SK-N-SH (cell line): ENCODE measurements at regions not wholly inside any gene's neighbourhood (a gene's known extent, or its start where the extent isn't known, plus 50 kb on each side); places are given as distances from the start of the nearest gene placed in this dataset.

ENCODE experiments used
- CTCF ChIA-PET: fragments of 300-600, 350-600 bp; formaldehyde crosslinking; extraction: SDS; loops from one replicate; lab custom pipeline; 2021; lab: Yijun Ruan, JAX
- POLR2A ChIA-PET: fragments of 350-600 bp; sonication (Branson Sonifier 250); formaldehyde crosslinking; extraction: SDS; loops from one replicate; lab custom pipeline; 2020; ENCODE audit warnings: antibody characterized with exemption, inconsistent platforms; lab: Yijun Ruan, JAX
- DNase-seq: peaks from one replicate; pipeline ENCODE4 v3.0.0; 2012
- H2AFZ ChIP-seq: fragments of 200-600 bp; sonication (generic); 2 replicates; pipeline ENCODE4 v1.8.1; 2016; ENCODE audit warnings: antibody characterized with exemption, mild to moderate bottlenecking, low read depth
- H3F3A ChIP-seq: fragments of 200-600 bp; sonication (generic); replicated peaks from 2 replicates; pipeline ENCODE3; 2016; ENCODE audit warnings: antibody characterized with exemption, mild to moderate bottlenecking; ENCODE audit not compliant: insufficient read depth
- H3K27ac ChIP-seq, 2 experiments: fragments of 200-500 bp in 1 of 2; fragments of 200-600 bp in 1 of 2; sonication (Bioruptor generic) in 1 of 2; sonication (generic), shearing (Covaris generic) in 1 of 2; 2 replicates each; pipeline versions ENCODE4 v1.5.1 to v1.6.1; 2014 to 2016; ENCODE audit warnings: low read depth in 2 of 2, inconsistent platforms in 1 of 2, low read length in 1 of 2, mild to moderate bottlenecking in 1 of 2, mixed read lengths in 1 of 2
- H3K27me3 ChIP-seq: fragments of 200-600 bp; sonication (generic), shearing (Covaris generic); 2 replicates; pipeline ENCODE4 v1.6.1; 2016; ENCODE audit warnings: mixed run types; ENCODE audit not compliant: insufficient read depth
- H3K36me3 ChIP-seq, 2 experiments: fragments of 200-500 bp in 1 of 2; fragments of 200-600 bp in 1 of 2; sonication (Bioruptor generic) in 1 of 2; sonication (generic) in 1 of 2; replicated peaks in 1 of 2; 2 replicates each; pipeline versions ENCODE3 to v1.5.1; 2014 to 2016; ENCODE audit warnings: low read length in 1 of 2, mild to moderate bottlenecking in 1 of 2; ENCODE audit not compliant: insufficient read depth in 2 of 2, control insufficient read depth in 1 of 2
- H3K4me1 ChIP-seq, 2 experiments: fragments of 200-500 bp in 1 of 2; fragments of 200-600 bp in 1 of 2; sonication (Bioruptor generic) in 1 of 2; sonication (generic), shearing (Covaris generic) in 1 of 2; 2 replicates each; pipeline versions ENCODE4 v1.5.1 to v1.6.1; 2014 to 2016; ENCODE audit warnings: low read depth in 1 of 2, low read length in 1 of 2, mixed run types in 1 of 2; ENCODE audit not compliant: insufficient read depth in 2 of 2, control insufficient read depth in 1 of 2
- H3K4me2 ChIP-seq: fragments of 200-600 bp; sonication (generic), shearing (Covaris generic); 2 replicates; pipeline ENCODE4 v1.6.1; 2017; ENCODE audit warnings: mixed run types
- H3K4me3 ChIP-seq, 2 experiments: fragments of 200-500 bp in 1 of 2; fragments of 200-600 bp in 1 of 2; sonication (Bioruptor generic) in 1 of 2; sonication (generic), shearing (Covaris generic) in 1 of 2; 2 replicates each; pipeline versions ENCODE4 v1.5.1 to v1.8.1; 2014 to 2016; ENCODE audit warnings: low read depth in 2 of 2, inconsistent platforms in 1 of 2, low read length in 1 of 2, mild to moderate bottlenecking in 1 of 2, mixed read lengths in 1 of 2, moderate library complexity in 1 of 2
- H3K79me2 ChIP-seq: fragments of 200-600 bp; sonication (generic); 2 replicates; pipeline ENCODE4 v1.8.1; 2017; ENCODE audit warnings: mild to moderate bottlenecking; ENCODE audit not compliant: insufficient read depth
- H3K9ac ChIP-seq: fragments of 200-600 bp; sonication (generic); 2 replicates; pipeline ENCODE4 v1.6.1; 2017; ENCODE audit warnings: mixed run types
- H3K9me2 ChIP-seq: fragments of 200-600 bp; sonication (generic); 2 replicates; pipeline ENCODE4 v1.6.1; 2017; ENCODE audit warnings: mixed run types
- H3K9me3 ChIP-seq: fragments of 200-600 bp; sonication (generic); 2 replicates; pipeline ENCODE4 v1.6.1; 2017; ENCODE audit warnings: mixed run types, mild to moderate bottlenecking, moderate library complexity
- H4K20me1 ChIP-seq: fragments of 200-600 bp; sonication (generic); 2 replicates; pipeline ENCODE4 v1.6.1; 2017; ENCODE audit warnings: mild to moderate bottlenecking, mixed run types; ENCODE audit not compliant: insufficient read depth
- CTCF ChIP-seq: fragments of 200-600 bp; sonication (generic); IDR thresholded peaks from 2 replicates; pipeline ENCODE4 v1.6.1; 2017; ENCODE audit warnings: antibody characterized with exemption, mild to moderate bottlenecking, moderate library complexity
- EP300 ChIP-seq, 2 experiments: IDR thresholded peaks; 2 replicates each; pipeline versions ENCODE4 v1.4.0 to v1.6.1; 2012; ENCODE audit warnings: borderline replicate concordance in 1 of 2, low read depth in 1 of 2, low read length in 1 of 2
- EZH2phosphoT487 ChIP-seq: fragments of 200-600 bp; sonication (generic); IDR thresholded peaks from 2 replicates; pipeline ENCODE4 v1.6.1; 2017; ENCODE audit warnings: low read depth, mixed run types, mild to moderate bottlenecking, antibody characterized with exemption, moderate library complexity, borderline replicate concordance
- FOSL2 ChIP-seq: IDR thresholded peaks from 2 replicates; pipeline ENCODE4 v1.4.0; 2012; ENCODE audit warnings: low read depth, mild to moderate bottlenecking, moderate library complexity, borderline replicate concordance
- FOXJ3 ChIP-seq: sonication (generic); formaldehyde crosslinking; IDR thresholded peaks from 2 replicates; pipeline ENCODE4 v1.5.1; 2020; ENCODE audit warnings: mild to moderate bottlenecking, missing genetic modification reagents
- GABPA ChIP-seq: IDR thresholded peaks from 2 replicates; pipeline ENCODE4 v1.4.0; 2012; ENCODE audit warnings: low read depth, mild to moderate bottlenecking
- GATA2 ChIP-seq: sonication (generic); formaldehyde crosslinking; IDR thresholded peaks from 2 replicates; pipeline ENCODE4 v1.5.0; 2020; ENCODE audit warnings: mild to moderate bottlenecking, missing genetic modification reagents
- JUND ChIP-seq: IDR thresholded peaks from 2 replicates; pipeline ENCODE4 v1.4.0; 2012
- MAX ChIP-seq: IDR thresholded peaks from 2 replicates; pipeline ENCODE4 v1.4.0; 2012; ENCODE audit warnings: low read depth
- RAD21 ChIP-seq: IDR thresholded peaks from 2 replicates; pipeline ENCODE4 v1.6.1; 2012; ENCODE audit warnings: mild to moderate bottlenecking, low read length
- RCOR1 ChIP-seq: fragments of 150-350 bp; IDR thresholded peaks from 2 replicates; pipeline ENCODE4 v1.6.1; 2017; ENCODE audit warnings: antibody characterized with exemption, low read length
- SIN3A ChIP-seq: IDR thresholded peaks from 2 replicates; pipeline ENCODE4 v1.6.1; 2012; ENCODE audit warnings: low read depth, mild to moderate bottlenecking, low read length, moderate library complexity, borderline replicate concordance
- SMC3 ChIP-seq: IDR thresholded peaks from 2 replicates; pipeline ENCODE4 v1.6.1; 2012; ENCODE audit warnings: low read depth, low read length, improper control_type of control experiment
- TAF1 ChIP-seq: IDR thresholded peaks from 2 replicates; pipeline ENCODE4 v1.6.1; 2012; ENCODE audit warnings: low read depth, mild to moderate bottlenecking, low read length, moderate library complexity, borderline replicate concordance
- YY1 ChIP-seq: IDR thresholded peaks from 2 replicates; pipeline ENCODE4 v1.4.0; 2012; ENCODE audit warnings: low read depth, mild to moderate bottlenecking
- ZBTB33 ChIP-seq: IDR thresholded peaks from 2 replicates; pipeline ENCODE4 v1.4.0; 2012; ENCODE audit warnings: low read depth, borderline replicate concordance
- WGBS: methylation state at CpG from one replicate; pipeline ENCODE4 v1.1.6; 2017; ENCODE audit warnings: low lambda C conversion rate; 5-methylcytosine and 5-hydroxymethylcytosine counted together
- TF ChIP-seq, protein P1 (sequence below): IDR thresholded peaks from 2 replicates; pipeline ENCODE4; 2012
- TF ChIP-seq, protein P2 (sequence below): IDR thresholded peaks from 2 replicates; pipeline ENCODE4 v1.4.0; 2012; ENCODE audit warnings: low read depth, borderline replicate concordance

DNA sequence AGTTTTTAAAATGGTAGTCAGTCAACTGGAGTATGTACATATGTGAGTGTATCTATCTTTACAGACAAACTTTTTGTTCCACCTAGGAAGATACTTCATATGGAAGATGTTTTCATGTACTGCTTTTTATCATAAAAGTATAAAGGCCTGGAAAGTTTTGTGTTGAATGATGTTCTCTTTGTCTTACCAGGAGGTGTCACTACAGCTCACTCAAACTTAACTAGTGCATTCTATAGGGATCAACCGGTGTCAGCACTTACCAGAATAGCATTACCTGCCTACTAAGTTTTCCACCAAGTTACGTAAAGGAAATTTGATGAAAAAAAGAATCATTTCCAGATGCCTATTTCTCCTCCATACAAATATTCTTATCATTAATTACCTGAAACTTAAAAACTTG lies 522.6 kb upstream of the SEMA6D start:
- no peak overlapping the region for H2AFZ ChIP-seq
- no peak overlapping the region for H3K9ac ChIP-seq
- no peak overlapping the region for H3K4me3 ChIP-seq
- no peaks in the 10 kb centered on the region for H3K79me2 ChIP-seq
- no peaks in the 10 kb centered on the region for H3K27me3 ChIP-seq
- CTCF ChIA-PET: interaction anchor here (0.7 to 5.0 kb wide), 16 partner anchors 10 to 1158 kb away, joined by 3 to 156 read pairs (median 10); no protein-coding TSS in a partner anchor
- peaks cover 0 to 2% of the 10 kb centered on the region in 2 experiments; a peak in 2 of 4 replicates for H3K4me1 ChIP-seq
- 54% methylated on average over 2 of the region's 2 CpGs for WGBS
- H3K36me3 ChIP-seq: no peaks in the 10 kb centered on the region
- no peaks in the 10 kb centered on the region for H3K9me3 ChIP-seq
- H3K9me2 ChIP-seq: no peaks in the 10 kb centered on the region
- H3K4me2 ChIP-seq: no peak overlapping the region
- H3K27ac ChIP-seq: no peak overlapping the region
- no peaks in the 10 kb centered on the region for H3F3A ChIP-seq
- H4K20me1 ChIP-seq: no peaks in the 10 kb centered on the region
- POLR2A ChIA-PET: no interaction called here
- TF ChIP-seq CTCF (peak; percentile 49), SMC3 (peak; percentile 28; the same call in 1 of the 2 replicates), EZH2phosphoT487 (no peak), RCOR1 (0 out of 2 replicates have a peak, but pooled peaks have one; percentile 10), GATA2 (CRISPR knock-in tag) (no peak), RAD21 (peak; percentile 72)
- DNase-seq: peak; percentile 20

DNA sequence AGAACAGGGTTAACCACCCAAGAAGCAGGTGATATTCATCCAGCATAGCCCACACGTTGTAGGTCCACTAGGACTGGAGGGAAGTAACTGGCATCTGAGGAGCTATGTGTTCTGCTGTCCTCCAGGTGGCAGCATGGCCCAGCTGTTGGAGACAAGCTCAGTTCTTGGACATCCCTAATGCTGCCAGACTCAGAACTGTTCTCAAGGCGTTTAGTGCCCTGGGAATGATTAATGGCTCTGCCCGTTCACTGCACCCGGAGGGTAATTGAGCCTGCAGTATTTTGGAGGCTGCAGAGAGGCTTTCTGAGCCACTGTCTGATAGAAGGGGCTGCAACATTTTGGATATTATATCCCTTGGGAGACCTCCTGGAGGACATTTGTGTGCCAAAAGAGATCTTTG lies 521.3 kb upstream of the SEMA6D start:
- H3K4me1 ChIP-seq: peaks cover 0 to 2% of the 10 kb centered on the region in 2 experiments; a peak in 2 of 4 replicates
- WGBS: 0% methylated on average over 4 of the region's 4 CpGs
- no peak overlapping the region for H3K27ac ChIP-seq
- H3F3A ChIP-seq: no peaks in the 10 kb centered on the region
- CTCF ChIA-PET: interaction anchor here (0.6 to 5.0 kb wide), 67 partner anchors 8 to 1161 kb away, joined by 3 to 156 read pairs (median 4); partner anchors contain the start of gene SEMA6D
- H3K79me2 ChIP-seq: no peaks in the 10 kb centered on the region
- H2AFZ ChIP-seq: no peak overlapping the region
- no peak overlapping the region for H3K9ac ChIP-seq
- H3K4me2 ChIP-seq: no peak overlapping the region
- no peaks in the 10 kb centered on the region for H3K9me2 ChIP-seq
- no peaks in the 10 kb centered on the region for H3K27me3 ChIP-seq
- peak overlapping the region in 1 of 2 experiments; percentile 10; a peak in 1 of 4 replicates for H3K4me3 ChIP-seq
- POLR2A ChIA-PET: interaction anchor here (0.7 to 1.5 kb wide), 2 partner anchors 311 to 792 kb away, joined by 3 to 5 read pairs; no protein-coding TSS in a partner anchor
- no peaks in the 10 kb centered on the region for H3K9me3 ChIP-seq
- peak; percentile 70 for DNase-seq
- no peaks in the 10 kb centered on the region for H4K20me1 ChIP-seq
- H3K36me3 ChIP-seq: no peaks in the 10 kb centered on the region
- TF ChIP-seq GABPA (no peak), JUND (no peak), FOXJ3 (no peak), SIN3A (no peak), SMC3 (peak; percentile 97), EP300 (IDR thresholded peaks at IDR 0.05; ENCODE audit: borderline replicate concordance in 1 of 2, low read depth in 1 of 2, low read length in 1 of 2) (peak in 1 of 2 experiments; percentile 82; a peak in 2 of 4 replicates), GATA2 (CRISPR knock-in tag) (peak; percentile 34), MAX (no peak), CTCF (peak; percentile 76), FOSL2 (no peak), TAF1 (no peak), RCOR1 (peak; percentile 21; the same call in 1 of the 2 replicates), ZBTB33 (no peak), YY1 (no peak)
- TF ChIP-seq, protein P1, sequence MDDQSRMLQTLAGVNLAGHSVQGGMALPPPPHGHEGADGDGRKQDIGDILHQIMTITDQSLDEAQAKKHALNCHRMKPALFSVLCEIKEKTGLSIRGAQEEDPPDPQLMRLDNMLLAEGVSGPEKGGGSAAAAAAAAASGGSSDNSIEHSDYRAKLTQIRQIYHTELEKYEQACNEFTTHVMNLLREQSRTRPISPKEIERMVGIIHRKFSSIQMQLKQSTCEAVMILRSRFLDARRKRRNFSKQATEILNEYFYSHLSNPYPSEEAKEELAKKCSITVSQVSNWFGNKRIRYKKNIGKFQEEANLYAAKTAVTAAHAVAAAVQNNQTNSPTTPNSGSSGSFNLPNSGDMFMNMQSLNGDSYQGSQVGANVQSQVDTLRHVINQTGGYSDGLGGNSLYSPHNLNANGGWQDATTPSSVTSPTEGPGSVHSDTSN: peak; percentile 33; the same call in 1 of the 2 replicates
- TF ChIP-seq, protein P2, sequence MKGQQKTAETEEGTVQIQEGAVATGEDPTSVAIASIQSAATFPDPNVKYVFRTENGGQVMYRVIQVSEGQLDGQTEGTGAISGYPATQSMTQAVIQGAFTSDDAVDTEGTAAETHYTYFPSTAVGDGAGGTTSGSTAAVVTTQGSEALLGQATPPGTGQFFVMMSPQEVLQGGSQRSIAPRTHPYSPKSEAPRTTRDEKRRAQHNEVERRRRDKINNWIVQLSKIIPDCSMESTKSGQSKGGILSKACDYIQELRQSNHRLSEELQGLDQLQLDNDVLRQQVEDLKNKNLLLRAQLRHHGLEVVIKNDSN: no peak
